GM12878 (cell line): ENCODE measurements at regions not wholly inside any gene's neighbourhood (a gene's known extent, or its start where the extent isn't known, plus 50 kb on each side); places are given as distances from the start of the nearest gene placed in this dataset.

Experiments
- BHLHE40 ChIP-seq, 2 experiments: fragments of 450-650 bp in 1 of 2; IDR thresholded peaks; 2 replicates each; pipeline ENCODE4 v1.6.1; 2011 to 2017; ENCODE audit warnings: low read depth in 2 of 2, borderline replicate concordance in 1 of 2, improper control_type of control experiment in 1 of 2, low read length in 1 of 2, mild to moderate bottlenecking in 1 of 2
- MXI1 ChIP-seq: fragments of 150-350 bp; IDR thresholded peaks from 2 replicates; pipeline ENCODE4 v1.6.1; 2011; ENCODE audit warnings: low read depth, mild to moderate bottlenecking, inconsistent platforms, low read length, improper control_type of control experiment
- SP1 ChIP-seq: IDR thresholded peaks from one replicate; pipeline ENCODE4 v1.6.1; 2011; ENCODE audit warnings: low read depth, low read length
- YY1 ChIP-seq: IDR thresholded peaks from 2 replicates; pipeline ENCODE4 v1.6.1; 2011; ENCODE audit warnings: low read depth, mild to moderate bottlenecking, low read length
- TF ChIP-seq, protein P1 (sequence below): IDR thresholded peaks from 2 replicates; pipeline ENCODE4 v1.6.1; 2012; ENCODE audit warnings: low read depth, low read length, improper control_type of control experiment

GRCh38 chr13:50126993-50127725, 111.9 kb downstream of the KCNRG start:
- TF ChIP-seq SP1 (no peak), YY1 (no peak), MXI1 (no peak), BHLHE40 (IDR thresholded peaks at IDR 0.05; ENCODE audit: borderline replicate concordance in 1 of 2, low read depth in 2 of 2, low read length in 1 of 2) (no peak)
- TF ChIP-seq, protein P1, sequence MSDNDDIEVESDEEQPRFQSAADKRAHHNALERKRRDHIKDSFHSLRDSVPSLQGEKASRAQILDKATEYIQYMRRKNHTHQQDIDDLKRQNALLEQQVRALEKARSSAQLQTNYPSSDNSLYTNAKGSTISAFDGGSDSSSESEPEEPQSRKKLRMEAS = no peak
